GM19438 (cell line): ENCODE measurements at regions not wholly inside any gene's neighbourhood (a gene's known extent, or its start where the extent isn't known, plus 50 kb on each side); places are given as distances from the start of the nearest gene placed in this dataset.
"Not testable (repeated sequence)": the region's sequence is repeated elsewhere in the genome, so short reads cannot be mapped to it uniquely, and the experiment has no call there.

ENCODE experiments used
- ATAC-seq: cut with Tn5 transposase; IDR thresholded peaks from one replicate; pipeline ENCODE4 v1.9.1; 2021; ENCODE audit warnings: low read depth; ENCODE audit not compliant: unreplicated experiment

- not testable (repeated sequence) for ATAC-seq
Observed at GRCh38 chr9:41019858-41020562, 108.5 kb downstream of the FOXD4L6 start.

DNA sequence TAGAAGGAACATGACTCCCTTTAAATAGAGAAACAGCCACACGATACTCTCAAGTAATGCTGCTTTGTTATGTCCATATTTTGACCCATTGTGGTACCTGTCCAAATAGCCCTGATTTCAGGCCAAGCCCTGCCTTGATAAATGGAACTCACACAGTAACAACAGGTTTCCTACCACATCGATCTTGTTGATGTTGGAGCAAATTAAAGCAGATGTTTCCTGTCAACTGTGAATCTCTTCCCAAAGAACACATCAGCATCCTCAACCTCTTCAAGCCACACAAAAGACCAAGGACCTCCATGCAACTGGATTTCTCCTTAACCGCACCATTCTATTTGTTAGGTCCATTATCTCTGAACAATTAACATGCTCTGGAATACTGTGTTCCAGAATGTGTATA, 109.5 kb downstream of the FOXD4L6 start:
- not testable (repeated sequence) for ATAC-seq

- ATAC-seq: not testable (repeated sequence)
Observed at GRCh38 chr9:41016699-41017098, 111.8 kb downstream of the FOXD4L6 start.

GRCh38 chr9:40999952-41000700, 128.4 kb downstream of the FOXD4L6 start:
- not testable (repeated sequence) for ATAC-seq

DNA sequence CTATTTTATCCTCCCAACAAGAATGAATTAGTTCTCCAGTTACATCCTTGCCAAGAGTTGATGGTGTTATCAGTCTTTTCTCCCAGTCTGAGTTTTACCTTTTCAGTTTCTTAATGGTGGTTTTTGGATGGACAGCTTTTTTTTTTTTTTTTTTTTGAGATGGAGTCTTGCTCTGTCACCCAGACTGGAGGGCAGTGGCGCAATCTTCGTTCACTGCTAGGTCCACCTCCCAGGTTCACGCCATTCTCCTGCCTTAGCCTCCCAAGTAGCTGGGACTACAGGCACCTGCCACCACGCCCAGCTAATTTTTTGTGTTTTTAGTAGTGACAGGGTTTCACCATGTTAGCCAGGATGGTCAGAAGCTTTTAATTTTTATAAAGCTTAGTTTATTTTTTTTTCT, 133.0 kb downstream of the FOXD4L6 start:
- ATAC-seq: not testable (repeated sequence)

DNA sequence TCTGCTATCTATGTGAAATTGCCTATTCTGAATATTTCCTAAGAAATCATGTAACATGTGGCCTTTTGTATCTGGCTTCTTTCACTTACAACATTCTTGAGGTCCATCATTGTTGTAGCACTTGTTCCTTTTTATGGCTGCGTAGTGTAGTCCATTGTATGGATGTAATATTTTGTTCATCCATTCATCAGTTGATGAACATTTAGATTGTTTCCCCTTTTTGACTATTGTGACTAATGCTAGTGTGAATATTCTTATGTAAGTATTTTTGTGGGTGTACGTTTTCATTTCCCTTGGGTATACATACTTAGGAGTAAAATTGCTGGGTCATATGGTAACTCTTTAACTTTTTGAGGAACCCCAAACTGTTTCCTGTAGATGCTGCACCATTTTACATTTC, 134.6 kb downstream of the FOXD4L6 start:
- ATAC-seq: not testable (repeated sequence)

DNA sequence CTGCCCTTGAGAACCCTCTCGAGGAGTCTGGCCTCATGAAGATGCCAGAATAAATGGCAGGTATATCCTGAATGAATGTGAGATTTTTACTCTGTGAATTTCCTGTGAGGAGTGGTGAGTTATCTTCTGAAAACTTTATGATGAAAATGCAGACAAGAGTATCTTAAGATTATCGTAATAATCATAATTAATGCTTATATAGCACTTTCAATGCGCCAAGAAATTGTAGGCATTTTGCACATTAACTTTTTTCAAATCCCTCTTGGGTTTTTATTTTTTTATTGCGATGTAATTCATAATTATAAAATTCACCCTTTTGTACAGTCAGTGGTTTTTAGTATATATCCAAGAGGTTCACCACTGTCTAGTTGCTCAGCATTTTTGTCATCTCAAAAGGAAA, 135.1 kb downstream of the FOXD4L6 start:
- not testable (repeated sequence) for ATAC-seq

- peak; percentile 40 for ATAC-seq
Observed at GRCh38 chr9:40992472-40992821, 136.0 kb downstream of the FOXD4L6 start.

GRCh38 chr9:40991741-40992471, 136.6 kb downstream of the FOXD4L6 start:
- ATAC-seq: peak; percentile 100

DNA sequence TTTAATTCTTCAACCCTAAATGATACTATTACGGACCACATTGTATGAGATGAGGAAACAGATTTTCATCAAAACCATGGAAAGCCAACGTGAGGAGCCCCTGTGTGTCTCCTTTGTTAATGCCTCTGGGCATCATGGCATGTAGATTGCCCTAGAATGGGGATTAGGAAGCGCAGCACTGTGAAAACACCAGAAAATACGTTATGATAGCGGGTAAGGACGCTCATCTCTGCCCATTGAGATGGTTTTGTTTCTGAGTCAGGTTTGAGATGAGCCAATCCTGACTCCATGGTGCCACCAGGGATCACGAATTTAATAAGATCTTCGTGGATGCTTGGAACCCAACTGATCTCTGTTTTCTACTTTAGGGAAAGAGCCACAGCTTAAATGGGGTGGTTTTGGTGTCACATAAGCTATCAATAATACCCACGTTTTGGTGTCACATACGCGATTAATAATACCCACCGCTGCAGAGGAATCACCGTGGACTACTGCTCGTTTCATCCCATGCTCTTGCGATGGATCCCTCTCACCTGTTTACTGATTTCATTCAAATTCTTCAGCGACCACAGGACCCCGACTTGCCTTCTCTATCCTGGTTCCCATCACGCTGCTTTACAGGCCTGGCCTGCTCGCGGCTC, 137.3 kb downstream of the FOXD4L6 start:
- ATAC-seq: not testable (repeated sequence)

GRCh38 chr9:40986332-40986731, 142.1 kb downstream of the FOXD4L6 start:
- ATAC-seq: not testable (repeated sequence)

- ATAC-seq: not testable (repeated sequence)
Observed at GRCh38 chr9:40975351-40975750, 153.1 kb downstream of the FOXD4L6 start.

DNA sequence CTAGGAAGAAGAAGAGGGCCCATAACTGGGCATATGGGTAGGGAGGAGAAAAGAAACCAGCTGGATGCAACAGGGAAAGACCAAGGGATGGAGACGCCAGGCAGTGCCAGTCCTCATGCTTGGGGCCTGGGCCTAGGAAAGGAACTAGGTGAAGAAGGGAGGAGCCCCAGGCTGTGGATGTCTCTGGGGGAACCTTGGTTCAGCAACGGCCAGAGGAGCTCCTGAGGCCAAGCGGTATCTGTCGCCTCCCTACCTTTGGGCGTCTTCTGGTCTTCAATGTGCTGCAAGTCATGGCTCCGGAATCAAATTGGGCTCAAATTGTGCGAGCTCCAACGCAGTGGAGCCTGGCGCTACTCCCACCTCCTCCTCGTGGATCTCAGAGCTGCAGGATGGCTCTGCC, 153.6 kb downstream of the FOXD4L6 start:
- ATAC-seq: not testable (repeated sequence)

GRCh38 chr9:40971773-40972172, 156.7 kb downstream of the FOXD4L6 start:
- ATAC-seq: not testable (repeated sequence)

DNA sequence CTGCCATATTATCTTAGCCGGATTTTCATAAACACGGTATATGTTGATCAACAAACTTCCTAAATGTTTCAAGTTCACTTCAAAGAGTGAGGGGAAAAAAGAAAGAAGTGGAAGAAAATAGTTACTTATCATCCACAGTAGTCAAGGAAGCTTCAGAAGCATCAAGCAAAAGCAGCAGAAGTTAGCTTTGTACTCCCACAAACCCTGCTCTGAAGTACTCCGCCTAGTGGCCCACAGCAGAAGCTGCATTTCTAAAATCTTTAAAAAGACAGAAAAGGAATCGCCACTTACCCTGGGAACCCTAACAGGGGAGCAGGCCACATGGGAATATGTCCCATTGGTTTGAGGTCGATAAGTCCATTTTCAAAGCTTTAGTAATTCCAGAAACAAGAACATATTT, 158.1 kb downstream of the FOXD4L6 start:
- ATAC-seq: not testable (repeated sequence)

DNA sequence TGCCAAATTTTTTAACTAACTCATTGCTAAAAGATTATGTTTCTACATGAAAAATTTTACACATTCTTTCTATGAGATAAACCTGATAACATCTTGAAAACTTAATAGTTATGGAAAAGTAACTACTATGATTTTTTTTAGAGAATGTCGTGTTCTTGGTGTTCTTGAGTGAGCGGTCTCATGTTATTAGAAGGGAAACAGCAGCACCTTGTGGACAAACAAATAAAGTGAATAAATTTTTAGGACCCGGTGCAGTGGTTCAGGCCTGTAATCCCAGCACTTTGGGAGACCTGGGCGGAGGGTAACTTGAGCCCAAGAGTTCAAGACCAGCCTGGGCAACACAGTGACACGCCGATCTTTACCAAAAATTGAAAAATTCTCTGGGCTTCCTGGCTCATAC, 166.0 kb downstream of the FOXD4L6 start:
- ATAC-seq: not testable (repeated sequence)

DNA sequence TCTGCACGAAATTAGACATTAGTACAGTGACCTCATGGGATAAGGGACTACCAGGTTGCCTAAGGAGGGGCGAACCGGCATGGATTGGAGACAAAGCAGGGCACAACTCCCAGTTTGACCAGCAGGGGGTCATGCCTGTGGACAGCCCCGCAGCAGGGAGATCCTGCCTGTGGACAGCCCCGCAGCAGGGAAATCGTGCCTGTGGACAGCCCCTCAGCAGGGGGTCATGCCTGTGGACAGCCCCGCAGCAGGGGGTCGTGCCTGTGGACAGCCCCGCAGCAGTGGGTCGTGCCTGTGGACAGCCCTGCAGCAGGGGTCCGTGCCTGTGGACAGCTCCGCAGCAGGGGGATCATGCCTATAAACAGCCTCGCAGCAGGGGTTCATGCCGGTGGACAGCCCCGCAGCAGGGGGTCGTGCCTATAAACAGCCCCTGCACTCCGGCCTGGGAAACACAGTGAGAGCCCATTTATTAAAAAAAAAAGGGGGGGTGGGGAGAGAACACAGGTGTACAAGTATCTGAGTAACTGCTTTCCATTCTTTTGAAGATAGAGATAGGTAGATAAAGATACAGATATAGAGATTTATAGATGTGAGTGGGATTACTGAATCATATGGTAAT, 176.5 kb downstream of the FOXD4L6 start:
- not testable (repeated sequence) for ATAC-seq

DNA sequence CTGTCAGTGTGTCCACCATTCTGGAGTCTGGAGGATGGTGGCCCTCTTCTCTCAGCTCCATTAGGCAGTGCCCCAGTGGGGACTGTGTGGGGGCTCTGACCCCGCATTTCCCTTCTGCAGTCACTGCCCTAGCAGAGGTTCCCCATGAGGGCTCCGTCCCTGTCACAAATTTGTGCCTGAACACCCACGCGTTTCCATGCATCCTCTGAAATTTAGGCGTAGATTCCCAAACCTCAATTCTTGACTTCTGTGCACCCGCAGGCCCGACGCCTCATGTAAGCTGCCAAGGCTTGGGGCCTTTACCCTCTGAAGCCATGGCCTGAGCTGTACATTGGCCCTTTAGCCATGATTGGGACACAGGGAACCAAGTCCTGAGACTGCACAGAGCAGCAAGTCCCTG, 182.3 kb downstream of the FOXD4L6 start:
- not testable (repeated sequence) for ATAC-seq

DNA sequence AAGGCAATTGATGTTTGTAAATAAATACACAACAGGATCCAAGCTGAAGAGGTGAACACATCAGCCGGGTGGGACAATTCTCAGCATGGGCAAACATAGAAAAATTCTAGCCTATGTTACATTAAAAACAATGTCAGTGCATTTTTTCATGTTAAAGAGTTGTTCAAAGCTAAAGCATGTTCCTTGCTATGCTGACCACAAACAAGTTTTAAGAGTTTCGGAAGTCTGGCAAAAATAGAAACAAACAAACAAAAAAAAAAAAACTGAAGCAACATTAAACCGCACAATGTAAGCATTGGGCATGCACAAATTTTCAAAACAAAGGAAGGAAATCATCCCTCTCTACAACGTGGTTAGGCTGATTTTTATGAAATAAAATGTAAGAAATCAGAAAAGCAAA, 185.8 kb downstream of the FOXD4L6 start:
- not testable (repeated sequence) for ATAC-seq

GRCh38 chr9:40939888-40940209, 188.6 kb downstream of the FOXD4L6 start:
- ATAC-seq: not testable (repeated sequence)
